Mesendoderm (in vitro differentiated cells): ENCODE measurements at regions not wholly inside any gene's neighbourhood (a gene's known extent, or its start where the extent isn't known, plus 50 kb on each side); places are given as distances from the start of the nearest gene placed in this dataset.

ENCODE experiments used
- DNase-seq: peaks from one replicate; pipeline ENCODE4 v3.0.0; 2013
- H2AK5ac ChIP-seq: 2 replicates; pipeline ENCODE4 v1.6.1; 2013; ENCODE audit warnings: low read length, inconsistent platforms
- H2BK120ac ChIP-seq: 2 replicates; pipeline ENCODE4 v1.6.1; 2013; ENCODE audit warnings: low read depth, mild to moderate bottlenecking, low read length, moderate library complexity, mixed read lengths
- H2BK15ac ChIP-seq: replicated peaks from 2 replicates; pipeline ENCODE4 v1.6.1; 2013; ENCODE audit warnings: low read depth, mild to moderate bottlenecking, moderate library complexity
- H2BK5ac ChIP-seq: 2 replicates; pipeline ENCODE4 v1.6.1; 2013; ENCODE audit warnings: low read length, inconsistent platforms
- H3K18ac ChIP-seq: 2 replicates; pipeline ENCODE4 v1.6.1; 2013; ENCODE audit warnings: mild to moderate bottlenecking, low read length, mixed read lengths
- H3K23ac ChIP-seq: one replicate; pipeline ENCODE4 v1.6.1; 2013; ENCODE audit warnings: low read length
- H3K27ac ChIP-seq: 2 replicates; pipeline ENCODE4 v1.5.1; 2013; ENCODE audit warnings: low read depth, mild to moderate bottlenecking, inconsistent platforms, low read length, moderate library complexity
- H3K27me3 ChIP-seq: 2 replicates; pipeline ENCODE4 v1.6.1; 2013; ENCODE audit warnings: low read length, control low read depth, mild to moderate bottlenecking, inconsistent platforms; ENCODE audit not compliant: insufficient read depth, poor library complexity
- H3K36me3 ChIP-seq: 2 replicates; pipeline ENCODE4 v1.6.1; 2013; ENCODE audit warnings: low read length, inconsistent platforms; ENCODE audit not compliant: control insufficient read depth, insufficient read depth
- H3K4ac ChIP-seq: one replicate; pipeline ENCODE4 v1.6.1; 2013; ENCODE audit warnings: low read depth, mild to moderate bottlenecking, low read length, moderate library complexity
- H3K4me1 ChIP-seq: 2 replicates; pipeline ENCODE4 v1.6.1; 2013; ENCODE audit warnings: low read depth, low read length, inconsistent platforms; ENCODE audit not compliant: control insufficient read depth
- H3K4me2 ChIP-seq: 2 replicates; pipeline ENCODE4 v1.6.1; 2013; ENCODE audit warnings: low read length
- H3K4me3 ChIP-seq: 2 replicates; pipeline ENCODE4 v1.5.1; 2013; ENCODE audit warnings: mild to moderate bottlenecking, low read length
- H3K56ac ChIP-seq: one replicate; pipeline ENCODE4 v1.6.1; 2013; ENCODE audit warnings: low read length
- H3K79me1 ChIP-seq: 2 replicates; pipeline ENCODE4 v1.6.1; 2013; ENCODE audit warnings: low read length, inconsistent platforms
- H3K79me2 ChIP-seq: 2 replicates; pipeline ENCODE4 v1.6.1; 2013; ENCODE audit warnings: mild to moderate bottlenecking, low read length; ENCODE audit not compliant: control insufficient read depth, insufficient read depth
- H3K9ac ChIP-seq: 2 replicates; pipeline ENCODE4 v1.6.1; 2013; ENCODE audit warnings: low read length, inconsistent platforms
- H4K5ac ChIP-seq: one replicate; pipeline ENCODE4 v1.6.1; 2013; ENCODE audit warnings: low read length
- H4K8ac ChIP-seq: one replicate; pipeline ENCODE4 v1.6.1; 2013; ENCODE audit warnings: low read depth, mild to moderate bottlenecking, control low read depth, low read length, moderate library complexity
- WGBS: extraction: QIAGEN DNeasy Blood & Tissue Kit; methylation state at CpG from one replicate; pipeline ENCODE4 v1.1.7; 2013; ENCODE audit warnings: low lambda C conversion rate, missing lambda C conversion rate; ENCODE audit not compliant: insufficient coverage; ENCODE audit errors: extremely low coverage; 5-methylcytosine and 5-hydroxymethylcytosine counted together

DNA sequence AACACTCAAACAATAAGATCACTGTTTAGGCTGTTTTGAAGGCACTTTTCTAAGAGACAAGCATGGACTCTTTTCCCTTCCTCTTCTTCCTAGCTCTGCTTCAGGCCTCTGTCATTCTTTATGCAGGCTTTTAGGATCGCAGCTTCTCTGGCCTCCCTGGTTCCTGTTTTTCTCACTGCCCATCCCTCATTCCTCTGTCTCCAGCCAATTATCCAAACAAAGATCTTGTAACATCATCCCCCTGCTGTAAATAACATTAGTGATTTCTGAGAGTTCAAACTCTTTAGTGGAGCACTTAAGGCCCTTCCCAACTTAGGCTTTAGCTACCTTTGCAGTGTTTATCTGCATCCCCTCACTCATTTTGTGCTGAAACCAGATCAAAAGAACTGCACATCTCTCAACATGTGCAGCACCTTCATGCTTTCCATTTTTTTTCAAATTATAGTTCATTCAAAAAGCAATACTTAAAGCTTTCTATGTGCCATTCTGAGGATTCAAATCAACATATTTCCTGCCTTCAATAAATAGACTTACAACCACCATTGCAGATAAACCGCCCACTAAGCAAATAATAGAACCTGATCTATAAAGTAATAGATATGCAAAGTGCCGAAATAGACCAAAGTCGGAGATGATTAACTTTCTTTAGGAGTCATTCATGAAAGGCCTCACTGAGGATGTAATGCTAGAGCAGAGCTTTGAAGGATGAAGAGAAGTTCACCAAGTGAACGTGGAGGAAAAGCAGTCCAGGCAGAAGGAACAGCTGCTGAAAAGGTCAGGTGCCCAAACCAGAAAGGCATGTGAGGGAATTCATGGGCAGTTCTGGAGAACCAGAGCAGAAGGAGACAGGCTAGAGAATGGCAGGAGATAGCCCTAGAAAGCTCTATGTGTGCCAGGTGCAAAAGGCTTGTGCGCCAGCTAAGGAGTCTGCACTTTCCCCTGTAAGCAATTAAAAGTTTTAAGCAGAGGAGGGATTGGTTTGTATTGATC, 95.8 kb upstream of the ZNF366 start:
- H4K8ac ChIP-seq: no peak overlapping the region
- no peak overlapping the region for H2AK5ac ChIP-seq
- H3K79me2 ChIP-seq: no peaks in the 10 kb centered on the region
- no peaks in the 10 kb centered on the region for H3K27me3 ChIP-seq
- no peaks in the 10 kb centered on the region for H3K4me1 ChIP-seq
- no peaks in the 10 kb centered on the region for H3K79me1 ChIP-seq
- H2BK120ac ChIP-seq: no peak overlapping the region
- WGBS: no CpG with 5 or more reads among the region's 6 CpGs
- H3K4me2 ChIP-seq: no peak overlapping the region
- no peak overlapping the region for H3K18ac ChIP-seq
- no peak for DNase-seq
- H2BK5ac ChIP-seq: no peak overlapping the region
- H4K5ac ChIP-seq: no peak overlapping the region
- H3K36me3 ChIP-seq: no peaks in the 10 kb centered on the region
- H3K56ac ChIP-seq: no peak overlapping the region
- H3K23ac ChIP-seq: no peak overlapping the region
- H3K9ac ChIP-seq: no peak overlapping the region
- no peak overlapping the region for H3K4ac ChIP-seq
- no peak overlapping the region for H3K27ac ChIP-seq
- H2BK15ac ChIP-seq: no peak overlapping the region
- H3K4me3 ChIP-seq: no peak overlapping the region

DNA sequence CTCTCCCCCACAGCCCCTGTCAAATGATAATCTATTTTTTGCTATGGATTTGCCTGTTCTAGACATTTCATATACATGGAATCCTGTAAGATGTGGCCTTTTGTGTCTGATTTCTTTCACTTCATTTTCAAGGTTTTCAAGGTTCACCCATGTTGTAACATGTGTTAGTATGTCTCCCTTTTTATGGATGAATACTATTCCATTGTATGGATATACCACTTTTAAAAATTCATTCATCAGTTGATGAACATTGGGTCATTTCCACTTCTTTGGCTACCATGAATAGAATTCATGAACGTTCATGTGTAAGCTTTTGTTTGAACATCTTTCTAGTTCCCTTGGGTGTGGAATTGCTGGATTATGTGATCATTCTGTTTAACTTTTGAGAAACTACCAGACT, 94.7 kb upstream of the ZNF366 start:
- Histone ChIP-seq H3K79me1 (no peaks in the 10 kb centered on the region), H3K4me2 (no peak overlapping the region), H3K56ac (no peak overlapping the region), H3K27me3 (no peaks in the 10 kb centered on the region), H4K5ac (no peak overlapping the region), H2BK15ac (no peak overlapping the region), H2BK5ac (no peak overlapping the region), H4K8ac (no peak overlapping the region), H3K18ac (no peak overlapping the region), H3K4me1 (peaks cover 2% of the 10 kb centered on the region), H3K79me2 (no peaks in the 10 kb centered on the region), H3K4ac (no peak overlapping the region), H2AK5ac (no peak overlapping the region), H3K9ac (no peak overlapping the region), H3K36me3 (no peaks in the 10 kb centered on the region), H3K27ac (no peak overlapping the region), H3K4me3 (no peak overlapping the region), H2BK120ac (no peak overlapping the region), H3K23ac (no peak overlapping the region)
- no CpG with 5 or more reads among the region's 1 CpG for WGBS
- no peak for DNase-seq

DNA sequence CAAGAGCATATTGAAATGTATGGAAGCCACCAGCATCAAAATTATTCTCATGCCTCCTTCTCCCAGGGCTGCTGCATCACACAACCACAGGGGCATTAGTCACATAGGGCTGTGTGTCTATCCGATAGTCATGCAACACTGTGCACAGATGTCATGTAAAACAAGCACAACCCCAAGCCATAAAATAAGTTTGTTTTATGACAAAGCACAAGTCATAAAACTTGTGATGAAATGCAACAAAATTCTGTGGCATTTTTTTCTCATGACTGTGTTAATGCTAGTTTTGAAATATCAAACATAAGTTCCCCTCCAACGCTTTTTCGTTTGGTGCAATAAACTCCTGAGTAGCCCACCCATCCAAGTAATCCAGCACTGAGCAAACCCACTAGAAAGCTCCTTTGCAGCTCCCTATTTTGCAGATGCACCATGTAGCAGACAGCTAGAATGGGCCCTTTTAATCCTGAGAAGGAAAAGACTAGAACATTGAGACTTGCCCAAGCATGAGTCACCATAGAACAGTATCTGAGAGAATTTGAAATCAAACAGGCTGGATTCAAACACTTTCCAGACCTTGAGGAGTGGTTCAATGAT, 93.3 kb upstream of the ZNF366 start:
- no peak overlapping the region for H4K5ac ChIP-seq
- no peaks in the 10 kb centered on the region for H3K27me3 ChIP-seq
- peak overlapping the region; percentile 68 for H3K18ac ChIP-seq
- H3K9ac ChIP-seq: no peak overlapping the region
- no peak overlapping the region for H2BK120ac ChIP-seq
- no peaks in the 10 kb centered on the region for H3K36me3 ChIP-seq
- H3K4me1 ChIP-seq: peaks cover 2% of the 10 kb centered on the region
- no peak overlapping the region for H3K27ac ChIP-seq
- no peak overlapping the region for H3K56ac ChIP-seq
- no peak overlapping the region for H3K4me2 ChIP-seq
- H2BK15ac ChIP-seq: no peak overlapping the region
- no peak overlapping the region for H3K23ac ChIP-seq
- no peak overlapping the region for H3K4me3 ChIP-seq
- H2BK5ac ChIP-seq: no peak overlapping the region
- H4K8ac ChIP-seq: no peak overlapping the region
- no CpG with 5 or more reads among the region's 3 CpGs for WGBS
- H2AK5ac ChIP-seq: no peak overlapping the region
- H3K4ac ChIP-seq: no peak overlapping the region
- H3K79me1 ChIP-seq: no peaks in the 10 kb centered on the region
- no peaks in the 10 kb centered on the region for H3K79me2 ChIP-seq
- DNase-seq: no peak

DNA sequence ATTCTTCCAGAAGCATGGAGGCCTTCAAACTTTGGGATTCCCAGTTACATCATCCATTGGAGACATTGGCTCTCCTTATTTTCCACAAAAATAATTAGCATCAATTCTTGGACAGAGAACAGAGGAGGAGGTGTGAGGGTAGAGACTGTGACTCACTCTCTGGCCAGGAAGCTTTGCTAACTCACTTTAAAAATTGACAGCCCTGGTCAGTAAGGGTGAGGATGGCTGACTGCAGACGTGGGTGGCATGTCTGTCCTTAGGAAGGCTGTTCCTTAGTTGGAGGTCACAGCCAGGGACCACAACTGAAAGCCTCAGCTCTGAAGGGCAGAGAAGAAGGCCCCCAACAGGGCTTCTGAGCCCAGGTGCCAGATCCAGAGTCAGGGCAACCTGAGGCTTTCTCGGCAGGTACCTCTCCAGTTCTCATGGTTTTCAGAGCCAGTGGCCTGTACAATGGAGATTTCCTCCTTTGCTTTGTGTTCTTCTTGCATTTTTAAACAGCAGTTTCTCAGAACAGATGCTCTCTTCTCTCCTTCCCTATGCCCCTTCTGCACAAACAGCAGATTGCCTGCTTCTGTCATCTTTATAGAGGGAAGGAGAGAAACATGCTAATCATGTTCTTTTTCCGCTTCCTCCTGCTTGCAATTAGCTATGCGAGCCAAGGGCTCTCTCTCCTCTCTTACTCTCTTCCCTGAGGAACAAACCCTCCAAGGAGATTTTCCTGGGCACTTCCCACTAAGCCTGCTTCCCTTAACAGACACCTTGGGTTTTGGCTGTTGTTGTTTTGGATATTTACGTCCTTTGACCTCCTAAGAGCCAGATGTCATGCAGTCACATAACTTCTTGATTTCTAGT, 92.5 kb upstream of the ZNF366 start:
- WGBS: no CpG with 5 or more reads among the region's 5 CpGs
- no peak overlapping the region for H3K9ac ChIP-seq
- H3K79me1 ChIP-seq: no peaks in the 10 kb centered on the region
- H3K36me3 ChIP-seq: no peaks in the 10 kb centered on the region
- no peak overlapping the region for H4K5ac ChIP-seq
- no peak overlapping the region for H3K4ac ChIP-seq
- H3K4me1 ChIP-seq: peaks cover 2% of the 10 kb centered on the region
- no peak overlapping the region for H2BK120ac ChIP-seq
- no peaks in the 10 kb centered on the region for H3K27me3 ChIP-seq
- peak overlapping the region; percentile 68 for H3K18ac ChIP-seq
- H3K79me2 ChIP-seq: no peaks in the 10 kb centered on the region
- no peak overlapping the region for H3K23ac ChIP-seq
- no peak overlapping the region for H2BK15ac ChIP-seq
- H3K4me2 ChIP-seq: no peak overlapping the region
- no peak overlapping the region for H2BK5ac ChIP-seq
- no peak for DNase-seq
- no peak overlapping the region for H3K27ac ChIP-seq
- H3K56ac ChIP-seq: no peak overlapping the region
- H2AK5ac ChIP-seq: no peak overlapping the region
- no peak overlapping the region for H3K4me3 ChIP-seq
- H4K8ac ChIP-seq: no peak overlapping the region

DNA sequence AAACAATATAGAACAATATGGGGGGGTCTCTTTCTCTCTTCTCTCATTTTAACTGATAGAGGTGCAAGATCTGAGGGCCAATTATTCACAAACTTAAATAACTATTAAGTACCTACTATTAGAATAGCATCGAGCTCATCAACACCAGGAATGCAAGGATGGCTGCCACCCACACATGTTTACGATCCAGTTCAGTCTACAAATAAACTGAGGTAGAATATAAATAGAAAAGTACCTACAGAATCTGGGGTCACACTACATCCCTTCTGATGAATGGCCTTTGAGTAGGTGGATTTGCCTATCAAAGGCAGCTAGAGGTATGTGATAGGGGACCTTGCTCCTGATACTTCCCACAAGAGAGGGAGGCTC, 91.8 kb upstream of the ZNF366 start:
- H3K36me3 ChIP-seq: no peaks in the 10 kb centered on the region
- no peak overlapping the region for H4K8ac ChIP-seq
- H2BK15ac ChIP-seq: no peak overlapping the region
- H3K18ac ChIP-seq: no peak overlapping the region
- H2AK5ac ChIP-seq: no peak overlapping the region
- H3K79me1 ChIP-seq: no peaks in the 10 kb centered on the region
- H3K4me1 ChIP-seq: peaks cover 2% of the 10 kb centered on the region
- no peak overlapping the region for H3K56ac ChIP-seq
- no peak overlapping the region for H3K23ac ChIP-seq
- no peak overlapping the region for H3K27ac ChIP-seq
- no peak overlapping the region for H4K5ac ChIP-seq
- no peak overlapping the region for H3K4ac ChIP-seq
- H3K4me2 ChIP-seq: no peak overlapping the region
- no peaks in the 10 kb centered on the region for H3K27me3 ChIP-seq
- no peaks in the 10 kb centered on the region for H3K79me2 ChIP-seq
- WGBS: no CpG with 5 or more reads among the region's 2 CpGs
- no peak overlapping the region for H3K4me3 ChIP-seq
- H3K9ac ChIP-seq: no peak overlapping the region
- no peak for DNase-seq
- H2BK120ac ChIP-seq: no peak overlapping the region
- no peak overlapping the region for H2BK5ac ChIP-seq
